ENCODE measurements at regions not wholly inside any gene's neighbourhood (a gene's known extent, or its start where the extent isn't known, plus 50 kb on each side); places are given as distances from the start of the nearest gene placed in this dataset.
A peak's percentile ranks its signal among the peaks of the same experiment; 100 is the strongest.

DNA sequence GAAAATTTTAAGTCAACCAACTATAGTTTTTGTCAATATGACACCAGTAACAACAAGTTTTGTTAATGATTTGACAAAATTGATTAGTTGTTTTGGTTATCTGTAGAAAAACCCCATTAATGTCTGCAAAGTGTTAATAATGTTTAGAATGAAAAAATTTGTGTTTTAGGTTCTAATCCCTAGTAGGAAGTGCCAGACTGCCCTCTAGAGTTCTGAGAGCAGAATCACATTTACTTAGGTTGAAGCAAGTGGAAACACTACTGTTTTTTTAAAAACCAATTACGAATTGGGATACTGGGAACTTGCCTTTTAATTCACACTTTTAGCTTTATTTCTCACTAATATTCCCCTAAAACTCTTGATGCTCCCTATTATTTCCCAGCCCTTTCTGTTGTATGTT is 101.1 kb upstream of the CYLC1 start:
- Histone ChIP-seq H4K20me1 (ENCODE audit: control insufficient read depth, insufficient read depth, insufficient read length) (no peaks in the 10 kb centered on the region), H3K9me3 (ENCODE audit: control insufficient read depth, low read depth, low read length) (peaks cover 4% of the 10 kb centered on the region), H2BK12ac (ENCODE audit: insufficient read length, low read depth, low read length) (no peak overlapping the region), H3K4ac (ENCODE audit: low read depth, low read length) (no peak overlapping the region), H4K91ac (ENCODE audit: insufficient read length, low read depth, low read length) (no peak overlapping the region), H2BK120ac (ENCODE audit: low read depth, low read length, poor library complexity, severe bottlenecking) (no peak overlapping the region), H3K18ac (ENCODE audit: insufficient read length, low read depth, low read length) (no peak overlapping the region), H3T11ph (ENCODE audit: low read length) (no peak overlapping the region), H3K79me2 (ENCODE audit: insufficient read depth, low read length) (no peaks in the 10 kb centered on the region), H3K27me3 (ENCODE audit: insufficient read depth, low read length) (no peaks in the 10 kb centered on the region), H3K79me1 (ENCODE audit: insufficient read depth, low read depth, low read length, poor library complexity, severe bottlenecking) (no peaks in the 10 kb centered on the region), H3K4me1 (ENCODE audit: insufficient read depth, low read length) (no peaks in the 10 kb centered on the region), H2AK5ac (ENCODE audit: insufficient read length, low read length) (no peak overlapping the region), H3K27ac (ENCODE audit: insufficient read length, low read depth, low read length) (no peak overlapping the region), H3K23ac (ENCODE audit: insufficient read length, low read depth, low read length) (no peak overlapping the region), H4K8ac (replicated peaks; ENCODE audit: insufficient read length, low read depth, low read length) (no peak overlapping the region), H2AFZ (ENCODE audit: low read length) (no peak overlapping the region), H3K14ac (ENCODE audit: insufficient read depth, low read length) (no peak overlapping the region), H2BK20ac (ENCODE audit: low read depth, low read length, poor library complexity, severe bottlenecking) (no peak overlapping the region), H4K5ac (ENCODE audit: insufficient read length, low read depth, low read length) (no peak overlapping the region), H3K56ac (ENCODE audit: insufficient read length, low read depth, low read length) (no peak overlapping the region), H3K23me2 (ENCODE audit: insufficient read length, low read depth, low read length, poor library complexity, severe bottlenecking) (no peaks in the 10 kb centered on the region), H3K4me2 (ENCODE audit: insufficient read depth, insufficient read length, low read length) (no peak overlapping the region), H2BK15ac (ENCODE audit: low read depth, low read length) (no peak overlapping the region), H3K9ac (ENCODE audit: extremely low read depth, insufficient read length, low read length) (no peak overlapping the region), H2BK5ac (ENCODE audit: insufficient read length, low read length) (no peak overlapping the region)
- Mint-ChIP-seq H3K9me3 (peaks cover 28 to 29% of the 10 kb centered on the region in 2 experiments; a peak in 4 of 5 replicates), H3K27me3 (ENCODE audit: low read depth) (no peaks in the 10 kb centered on the region), H3K4me3 (no peak overlapping the region), H3K36me3 (ENCODE audit: insufficient read depth in 1 of 3, low read depth in 3 of 3) (no peaks in the 10 kb centered on the region), H3K4me1 (peaks cover 5 to 12% of the 10 kb centered on the region in 2 experiments), H3K27ac (no peak overlapping the region)
- DNase-seq = no peak
- WGBS (ENCODE audit: extremely low coverage, insufficient read length, low lambda C conversion rate) = no CpG with 5 or more reads among the region's 1 CpG
- peak; percentile 69 for TF ChIP-seq CTCF (conservative IDR thresholded peaks at IDR 0.05)

All from H9 (cell line).